HG02763 (cell line): ENCODE measurements at regions not wholly inside any gene's neighbourhood (a gene's known extent, or its start where the extent isn't known, plus 50 kb on each side); places are given as distances from the start of the nearest gene placed in this dataset.

Experiments used
- ATAC-seq: cut with Tn5 transposase; IDR thresholded peaks from one replicate; pipeline ENCODE4 v1.9.1; 2021; ENCODE audit warnings: mild to moderate bottlenecking, moderate library complexity; ENCODE audit not compliant: unreplicated experiment

DNA sequence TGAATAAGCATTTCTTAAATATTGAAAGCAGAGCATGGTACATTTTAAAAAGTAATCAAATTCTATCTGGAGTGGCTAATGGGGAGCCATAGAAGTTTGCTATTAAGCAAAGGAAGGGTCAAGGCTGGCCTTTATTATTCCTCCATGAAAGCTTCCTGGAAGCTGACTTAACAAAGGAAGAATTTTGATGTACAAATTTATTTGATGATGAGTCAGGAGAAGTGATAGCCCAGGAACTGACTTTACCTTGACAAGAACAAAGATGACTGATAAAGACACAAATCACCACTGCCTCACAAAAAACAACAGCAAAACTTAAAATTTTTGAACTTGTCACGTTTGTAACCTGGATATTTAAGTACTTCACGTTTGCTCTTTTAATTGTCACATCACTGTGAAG lies 872.1 kb downstream of the PCDH7 start:
- no peak for ATAC-seq

DNA sequence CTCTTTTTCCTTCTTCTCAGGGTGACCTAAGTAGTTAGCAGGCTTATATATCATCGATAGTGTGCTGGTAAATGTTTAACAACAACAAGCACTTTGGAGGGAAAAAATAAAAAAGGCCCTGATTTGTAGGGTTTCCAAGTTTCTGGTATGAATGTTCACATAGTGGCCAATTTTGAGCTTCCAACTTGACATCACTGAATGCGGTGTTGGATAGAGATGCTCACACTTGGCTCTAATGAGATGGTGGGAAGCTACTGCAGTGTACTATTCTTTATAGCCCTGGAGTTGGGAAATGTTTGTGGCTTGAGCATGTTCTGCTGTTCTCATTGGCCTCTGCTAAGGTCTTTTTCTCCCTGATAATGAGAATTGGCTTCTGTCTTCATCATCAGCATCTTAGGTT lies 875.3 kb downstream of the PCDH7 start:
- no peak for ATAC-seq

DNA sequence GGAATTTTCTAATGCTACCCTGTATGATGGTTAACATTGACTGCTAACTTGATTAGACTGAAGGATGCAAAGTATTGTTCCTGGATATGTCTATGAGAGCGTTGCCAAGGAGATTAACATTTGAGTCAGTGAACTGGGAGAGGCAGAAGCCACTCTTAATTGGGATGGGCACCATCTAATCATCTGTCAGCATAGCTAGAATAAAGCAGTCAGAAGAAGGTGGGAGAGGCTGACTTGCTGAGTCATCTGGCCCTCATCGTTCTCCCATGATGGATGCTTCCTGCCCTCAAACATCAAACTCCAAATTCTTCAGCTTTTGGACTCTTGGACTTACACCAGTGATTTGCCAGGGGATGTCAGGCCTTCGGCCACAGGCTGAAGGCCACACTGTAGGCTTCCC lies 878.5 kb downstream of the PCDH7 start:
- ATAC-seq = no peak

- ATAC-seq = no peak
Observed at GRCh38 chr4:31601793-31602192, 881.6 kb downstream of the PCDH7 start.

DNA sequence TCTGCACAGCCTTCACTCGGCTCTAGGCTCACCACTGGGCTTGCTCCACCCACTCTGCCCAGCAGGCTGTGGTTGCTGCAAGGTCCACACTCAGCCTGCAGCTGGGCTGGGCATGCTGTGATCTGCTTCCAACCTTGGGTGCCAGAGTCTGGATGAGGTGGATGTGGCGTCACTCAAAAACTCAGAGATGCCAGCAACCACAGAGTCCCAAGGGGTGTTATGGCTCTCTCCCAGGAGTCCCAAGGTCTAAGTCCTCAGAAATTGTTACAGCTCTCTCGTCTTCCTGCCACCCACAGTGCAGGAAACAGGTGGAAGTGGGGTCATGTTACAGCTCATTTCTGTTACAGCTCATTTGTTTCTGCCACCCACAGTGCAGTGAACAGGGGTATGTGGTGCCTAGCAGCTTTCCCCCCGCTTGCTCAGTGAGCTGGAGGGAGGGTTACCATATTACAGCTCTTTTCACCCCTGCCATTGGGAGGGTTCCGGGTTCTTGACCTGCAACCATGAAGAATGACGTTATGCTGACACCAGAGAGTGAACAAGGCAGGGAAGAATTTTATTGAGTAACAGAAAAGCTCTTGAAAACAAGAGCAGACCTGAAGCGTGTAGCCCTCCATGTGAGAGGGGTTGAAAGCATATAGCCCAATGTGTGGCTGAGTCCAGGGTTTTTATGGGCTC lies 893.9 kb downstream of the PCDH7 start:
- no peak for ATAC-seq

- no peak for ATAC-seq
Observed at GRCh38 chr4:31617667-31618066, 897.5 kb downstream of the PCDH7 start.

DNA sequence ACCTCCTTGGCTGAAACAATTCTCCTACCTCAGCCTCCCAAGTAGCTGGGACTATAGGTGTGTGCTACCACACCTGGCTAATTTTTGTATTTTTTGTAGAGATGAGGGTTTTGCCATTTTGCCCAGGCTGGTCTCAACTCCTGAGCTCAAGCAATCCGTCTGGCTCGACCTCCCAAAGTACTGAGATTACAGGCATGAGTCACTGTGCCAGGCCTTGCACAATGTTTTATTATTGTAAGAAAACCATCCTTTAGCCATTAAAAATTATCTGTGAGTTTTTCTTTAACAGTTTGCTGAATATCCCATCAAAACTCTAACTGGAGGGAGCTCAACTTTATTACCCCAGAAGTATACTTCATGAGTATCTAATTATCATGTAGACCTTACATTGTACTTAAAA lies 900.3 kb downstream of the PCDH7 start:
- ATAC-seq = no peak

DNA sequence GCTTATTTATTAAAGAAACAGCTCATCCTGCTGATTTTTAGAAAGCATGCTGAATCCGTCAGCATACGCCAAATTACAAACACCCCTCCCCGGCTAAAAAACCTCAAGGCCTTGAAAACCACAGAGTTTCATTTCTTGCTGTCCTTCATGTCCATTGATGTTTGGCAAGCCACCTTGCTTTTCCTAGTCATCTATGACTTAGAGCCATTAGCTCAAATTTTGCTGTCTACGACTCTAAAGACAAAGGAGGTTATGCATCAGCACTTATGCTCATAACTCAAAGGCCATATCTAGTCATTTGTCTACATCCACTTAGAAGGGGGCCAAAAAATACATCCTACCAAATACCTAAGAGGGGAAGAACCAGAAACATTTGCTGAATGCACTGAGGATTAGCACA lies 925.1 kb downstream of the PCDH7 start:
- no peak for ATAC-seq

GRCh38 chr4:31647786-31648185 lies 927.6 kb downstream of the PCDH7 start:
- ATAC-seq = no peak

GRCh38 chr4:31649878-31650277 lies 929.7 kb downstream of the PCDH7 start:
- no peak for ATAC-seq

- no peak for ATAC-seq
Observed at GRCh38 chr4:31651541-31651940, 931.4 kb downstream of the PCDH7 start.

DNA sequence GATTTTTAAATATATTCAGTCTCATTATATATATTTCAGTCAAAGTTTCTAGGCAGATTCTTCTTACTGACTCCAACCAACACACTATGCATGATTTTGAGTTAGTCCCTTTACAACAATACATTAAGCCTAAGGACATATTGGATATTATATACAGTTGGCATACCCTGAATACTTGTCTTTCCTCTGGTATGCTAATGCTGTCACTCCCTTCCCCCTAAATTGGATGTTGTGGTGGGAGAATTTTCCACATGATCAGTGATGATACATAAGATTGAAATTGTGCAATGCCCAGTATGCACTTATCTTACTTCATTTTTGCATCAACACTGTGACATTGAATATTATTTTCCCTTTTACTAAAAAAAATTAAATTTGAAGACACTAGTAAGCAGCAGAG lies 935.2 kb downstream of the PCDH7 start:
- ATAC-seq = no peak

DNA sequence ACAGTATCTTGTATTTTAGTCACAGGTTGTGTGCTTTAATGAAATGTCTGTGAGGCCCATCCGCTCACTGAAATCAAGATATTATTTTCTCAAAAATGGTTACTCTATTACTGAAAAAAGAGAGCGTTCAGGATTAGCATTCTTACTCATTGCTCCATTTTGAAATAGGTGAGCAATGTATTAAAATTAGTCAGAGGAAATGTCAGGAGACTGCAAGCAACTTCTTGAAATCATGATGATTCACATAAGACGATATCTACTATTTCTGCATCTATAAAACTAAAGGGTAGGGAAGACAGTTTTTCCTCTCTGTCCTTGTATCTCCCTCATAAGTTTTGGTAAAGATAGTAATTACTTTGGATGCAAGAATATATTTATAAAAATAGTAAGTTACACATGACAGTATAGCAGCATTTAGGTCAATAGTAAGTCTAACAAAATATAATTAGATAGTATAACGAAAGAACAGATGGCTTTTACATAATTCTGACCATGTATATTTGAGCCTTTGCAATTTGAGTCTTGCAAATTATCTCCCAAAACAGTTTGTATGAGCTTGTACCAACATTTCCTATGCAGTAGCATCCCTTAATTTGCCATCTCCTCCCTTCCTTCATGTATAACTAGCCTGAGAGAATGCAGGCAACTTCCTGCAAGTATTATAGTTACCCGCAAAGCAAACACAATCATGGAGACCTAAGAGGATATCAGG lies 937.8 kb downstream of the PCDH7 start:
- no peak for ATAC-seq

GRCh38 chr4:31660916-31661315 lies 940.7 kb downstream of the PCDH7 start:
- no peak for ATAC-seq

DNA sequence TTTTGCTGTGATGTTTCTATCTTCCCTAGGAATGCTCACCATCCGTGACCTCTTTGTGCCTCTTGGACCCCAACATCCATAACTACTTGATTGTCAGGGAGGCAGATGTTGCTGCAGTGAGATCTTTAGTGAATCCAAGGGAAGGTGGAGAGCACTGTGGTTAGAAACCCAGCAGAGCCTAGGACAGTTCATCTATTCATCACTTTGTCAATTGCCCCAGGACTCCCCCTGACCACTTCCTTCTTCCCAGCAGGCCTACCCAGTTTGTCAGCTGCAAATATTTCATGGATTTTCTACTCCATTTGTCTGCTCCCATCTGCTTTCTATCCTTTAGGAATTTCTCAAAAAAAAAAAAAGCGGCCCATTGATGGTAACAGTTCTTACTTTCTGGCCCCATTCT lies 942.8 kb downstream of the PCDH7 start:
- no peak for ATAC-seq

- ATAC-seq = no peak
Observed at GRCh38 chr4:31667686-31668085, 947.5 kb downstream of the PCDH7 start.

DNA sequence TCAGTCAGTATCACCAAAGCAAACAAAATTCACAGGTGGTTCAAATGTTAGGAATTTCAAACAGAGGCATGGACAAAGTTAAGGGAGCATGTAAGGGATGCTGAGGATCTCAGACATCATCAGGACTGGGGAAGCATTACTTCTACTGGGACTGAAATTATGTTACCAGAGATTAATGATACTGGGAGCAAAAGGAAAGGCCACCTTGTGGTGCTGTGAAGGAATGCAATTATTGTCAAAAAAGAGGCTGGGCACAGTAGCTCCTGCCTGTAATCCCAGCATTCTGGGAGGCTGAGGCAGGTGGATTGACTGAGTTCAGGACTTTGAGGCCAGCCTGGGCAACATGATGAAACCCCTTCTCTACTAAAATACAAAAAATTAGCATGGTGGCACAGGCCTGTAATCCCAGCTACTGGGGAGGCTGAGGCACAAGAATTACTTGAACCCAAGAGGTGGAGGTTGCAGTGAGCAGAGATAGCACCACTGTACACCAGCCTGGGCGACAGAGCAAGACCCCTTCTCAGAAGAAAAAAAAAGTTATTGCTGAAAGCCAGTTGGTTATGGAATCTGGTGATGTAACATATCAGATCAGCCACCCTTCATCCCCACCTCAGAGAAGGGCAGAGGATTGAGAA lies 954.3 kb downstream of the PCDH7 start:
- ATAC-seq = no peak

GRCh38 chr4:31678356-31678755 lies 958.2 kb downstream of the PCDH7 start:
- no peak for ATAC-seq

DNA sequence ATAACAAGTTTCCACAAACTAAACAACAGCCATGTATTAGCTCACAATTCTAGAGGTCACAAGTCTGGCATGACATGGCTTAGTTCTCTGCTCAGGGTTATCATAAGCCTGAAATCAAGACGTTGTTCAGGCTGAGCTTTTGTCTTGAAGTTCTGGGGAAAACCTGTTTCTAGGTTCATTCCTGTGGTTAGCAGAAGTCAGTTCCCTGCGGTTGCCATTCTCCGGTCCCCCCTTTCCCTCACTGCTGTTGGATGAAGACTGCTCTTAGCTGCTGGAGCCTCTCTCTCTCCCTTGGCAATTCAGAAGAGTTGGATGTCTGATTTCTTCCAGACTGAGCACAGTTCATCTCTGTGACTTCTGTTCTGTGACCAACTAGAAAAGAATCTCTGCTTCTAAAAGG lies 962.6 kb downstream of the PCDH7 start:
- ATAC-seq = no peak

DNA sequence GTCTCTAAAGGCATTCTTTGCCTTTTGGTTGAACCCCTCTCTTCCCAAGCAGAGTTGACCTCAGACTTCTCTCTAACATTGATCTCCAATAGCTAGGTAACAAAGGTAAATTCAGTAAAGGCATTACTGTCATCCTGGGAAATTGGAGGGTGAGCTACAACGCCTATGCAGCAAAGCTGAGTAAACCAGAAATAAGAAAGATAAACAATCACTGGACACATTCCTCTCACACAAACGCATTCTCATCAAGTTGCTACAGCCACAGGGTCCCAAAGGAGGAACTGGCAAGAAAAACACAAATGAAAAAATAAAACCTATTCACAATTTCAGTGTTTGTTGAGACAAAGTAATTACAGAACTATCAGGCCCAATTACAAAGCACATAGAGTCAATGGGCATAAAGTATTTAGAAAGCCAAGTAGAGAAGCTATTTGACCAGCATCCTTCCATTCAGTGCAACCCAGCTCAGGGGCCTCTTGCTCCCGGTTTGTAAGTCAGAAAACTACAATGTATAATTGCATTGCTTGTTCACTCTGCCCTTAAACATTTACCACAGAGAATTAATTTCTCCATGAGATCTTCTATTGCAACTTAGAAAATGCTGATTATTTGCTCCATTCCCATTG lies 967.7 kb downstream of the PCDH7 start:
- no peak for ATAC-seq

GRCh38 chr4:31692399-31692940 lies 972.3 kb downstream of the PCDH7 start:
- no peak for ATAC-seq

GRCh38 chr4:31701256-31701655 lies 981.1 kb downstream of the PCDH7 start:
- no peak for ATAC-seq
